GM23338 (cell line): ENCODE measurements at regions not wholly inside any gene's neighbourhood (a gene's known extent, or its start where the extent isn't known, plus 50 kb on each side); places are given as distances from the start of the nearest gene placed in this dataset.

Source experiments
- ATAC-seq: fragments of 200-7000 bp; cut with Tn5 transposase; 3 replicates; pipeline ENCODE4 v1.9.1; 2020
- DNase-seq: peaks from one replicate; pipeline ENCODE4 v3.0.0-alpha.2; 2015; ENCODE audit warnings: low spot score
- H2AFZ ChIP-seq: fragments of 200-600 bp; sonication (generic); 2 replicates; pipeline ENCODE4 v1.8.0; 2016; ENCODE audit warnings: antibody characterized with exemption, mild to moderate bottlenecking, moderate library complexity
- H3F3A ChIP-seq: fragments of 200-600 bp; sonication (generic); replicated peaks from 2 replicates; pipeline ENCODE4 v1.8.0; 2017; ENCODE audit warnings: antibody characterized with exemption, mixed run types, low read depth
- H3K27ac ChIP-seq: fragments of 200-600 bp; sonication (generic); 2 replicates; pipeline ENCODE4 v1.6.1; 2016; ENCODE audit warnings: low read depth
- H3K27me3 ChIP-seq: fragments of 200-600 bp; sonication (generic); 2 replicates; pipeline ENCODE4 v1.8.0; 2016; ENCODE audit warnings: mild to moderate bottlenecking, mixed run types, moderate library complexity; ENCODE audit not compliant: insufficient read depth
- H3K36me3 ChIP-seq: fragments of 200-600 bp; sonication (generic); 2 replicates; pipeline ENCODE4 v1.8.0; 2016; ENCODE audit warnings: mild to moderate bottlenecking; ENCODE audit not compliant: insufficient read depth
- H3K4me1 ChIP-seq: fragments of 200-600 bp; sonication (generic); 2 replicates; pipeline ENCODE4 v1.8.0; 2016; ENCODE audit warnings: mild to moderate bottlenecking, moderate library complexity; ENCODE audit not compliant: insufficient read depth
- H3K4me2 ChIP-seq: fragments of 200-600 bp; sonication (generic); 2 replicates; pipeline ENCODE4 v1.7.1; 2017; ENCODE audit warnings: mixed run types
- H3K4me3 ChIP-seq: fragments of 200-600 bp; sonication (generic); 2 replicates; pipeline ENCODE4 v1.6.1; 2016; ENCODE audit warnings: mixed run types
- H3K79me2 ChIP-seq: fragments of 200-600 bp; sonication (generic); replicated peaks from 2 replicates; pipeline ENCODE4 v1.8.0; 2017; ENCODE audit warnings: mild to moderate bottlenecking; ENCODE audit not compliant: insufficient read depth
- H3K9me2 ChIP-seq: fragments of 200-600 bp; sonication (generic); 2 replicates; pipeline ENCODE4 v1.8.0; 2017; ENCODE audit not compliant: insufficient read depth
- H4K20me1 ChIP-seq: fragments of 200-600 bp; sonication (generic); replicated peaks from 2 replicates; pipeline ENCODE4 v1.8.0; 2017; ENCODE audit warnings: mild to moderate bottlenecking; ENCODE audit not compliant: insufficient read depth
- H3K27ac Mint-ChIP-seq: 2 replicates; pipeline ENCODE4 v1.8.0; 2020; ENCODE audit warnings: inconsistent platforms, mild to moderate bottlenecking, moderate library complexity, mixed read lengths
- H3K27me3 Mint-ChIP-seq: 3 replicates; pipeline ENCODE4 v1.8.0; 2022; ENCODE audit warnings: low read depth, mild to moderate bottlenecking, moderate library complexity, mixed read lengths, inconsistent platforms; ENCODE audit not compliant: insufficient read depth, poor library complexity
- H3K36me3 Mint-ChIP-seq: 3 replicates; pipeline ENCODE4 v1.8.0; 2021; ENCODE audit warnings: low read depth, mild to moderate bottlenecking, inconsistent platforms, moderate library complexity, mixed read lengths
- H3K4me1 Mint-ChIP-seq: 3 replicates; pipeline ENCODE4 v1.8.0; 2020; ENCODE audit warnings: mild to moderate bottlenecking, inconsistent platforms, mixed read lengths
- H3K4me3 Mint-ChIP-seq: 3 replicates; pipeline ENCODE4 v1.8.0; 2021; ENCODE audit warnings: moderate library complexity, mild to moderate bottlenecking, inconsistent platforms, mixed read lengths
- H3K9me3 Mint-ChIP-seq: 3 replicates; pipeline ENCODE4 v1.8.0; 2020; ENCODE audit warnings: moderate library complexity, mild to moderate bottlenecking, inconsistent platforms, mixed read lengths
- CREB1 ChIP-seq: fragments of 250-450 bp; sonication (Bioruptor Pico); IDR thresholded peaks from 2 replicates; pipeline ENCODE4 v1.5.0; 2020; ENCODE audit warnings: low read depth, mild to moderate bottlenecking, moderate library complexity
- EZH2 ChIP-seq: fragments of 200-600 bp; sonication (generic); IDR thresholded peaks from one replicate; pipeline ENCODE4 v1.8.0; 2017; ENCODE audit warnings: antibody characterized with exemption, mild to moderate bottlenecking, low read depth; ENCODE audit not compliant: unreplicated experiment
- EZH2phosphoT487 ChIP-seq: fragments of 200-600 bp; sonication (generic); IDR thresholded peaks from one replicate; pipeline ENCODE4 v1.8.1; 2018; ENCODE audit warnings: antibody characterized with exemption; ENCODE audit not compliant: unreplicated experiment
- JUNB ChIP-seq: IDR thresholded peaks from one replicate; pipeline ENCODE4 v1.6.1; 2016; ENCODE audit warnings: antibody characterized with exemption; ENCODE audit not compliant: unreplicated experiment
- NANOG ChIP-seq: IDR thresholded peaks from 2 replicates; pipeline ENCODE4 v1.6.1; 2016; ENCODE audit warnings: antibody characterized with exemption, borderline replicate concordance
- POLR2AphosphoS5 ChIP-seq: IDR thresholded peaks from 2 replicates; pipeline ENCODE4 v1.6.1; 2016; ENCODE audit warnings: antibody characterized with exemption, low read depth
- STAT1 ChIP-seq: IDR thresholded peaks from one replicate; pipeline ENCODE4 v1.6.1; 2016; ENCODE audit warnings: antibody characterized with exemption; ENCODE audit not compliant: unreplicated experiment
- ZNF114 ChIP-seq: fragments of 250-450 bp; sonication (Bioruptor Pico); IDR thresholded peaks from 2 replicates; pipeline ENCODE4 v1.5.0; 2020; ENCODE audit warnings: mild to moderate bottlenecking, moderate library complexity
- ZNF331 ChIP-seq: fragments of 250-450 bp; sonication (Bioruptor Pico); IDR thresholded peaks from 2 replicates; pipeline ENCODE4 v1.5.0; 2020; ENCODE audit warnings: low read depth, mild to moderate bottlenecking, moderate library complexity
- TF ChIP-seq, protein P1 (sequence below): fragments of 250-450 bp; sonication (Bioruptor Pico); IDR thresholded peaks from 2 replicates; pipeline ENCODE4 v1.5.0; 2020; ENCODE audit warnings: mild to moderate bottlenecking, moderate library complexity
- TF ChIP-seq, protein P2 (sequence below): IDR thresholded peaks from 2 replicates; pipeline ENCODE4 v1.6.1; 2016; ENCODE audit warnings: antibody characterized with exemption
- TF ChIP-seq, protein P3 (sequence below), 2 experiments: fragments of 200-600 bp in 1 of 2; sonication (generic) in 1 of 2; conservative IDR thresholded peaks; 2 replicates each; pipeline versions ENCODE4 v1.5.1 to v1.6.1; 2016 to 2017; ENCODE audit warnings: antibody characterized with exemption in 2 of 2, low read depth in 2 of 2, mild to moderate bottlenecking in 2 of 2, moderate library complexity in 1 of 2
- TF ChIP-seq, protein P4 (sequence below): IDR thresholded peaks from one replicate; pipeline ENCODE4 v1.6.1; 2018; ENCODE audit warnings: antibody characterized with exemption; ENCODE audit not compliant: unreplicated experiment

DNA sequence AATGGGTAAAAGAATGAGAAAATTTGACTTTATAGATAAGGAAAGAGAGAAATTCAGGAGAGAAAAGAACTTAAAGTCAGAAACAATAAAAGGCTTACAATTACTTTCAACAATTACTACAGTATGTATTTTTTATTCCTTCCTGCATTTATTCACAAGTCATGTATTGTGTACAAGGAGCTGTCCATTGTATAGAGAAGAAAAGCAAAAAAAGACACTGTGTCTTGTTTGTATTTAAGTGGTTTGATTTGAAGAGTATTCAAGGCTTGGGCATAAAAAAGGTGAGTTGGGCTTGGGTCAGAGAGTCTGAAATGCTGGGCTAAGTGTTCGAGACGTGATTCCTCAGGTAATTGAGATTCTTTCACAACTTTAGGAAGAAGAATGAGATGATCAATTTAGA is 394.2 kb upstream of the ROBO2 start:
- Mint-ChIP-seq H3K4me3 (no peak overlapping the region), H3K36me3 (no peaks in the 10 kb centered on the region), H3K9me3 (no peaks in the 10 kb centered on the region), H3K27ac (no peak overlapping the region), H3K27me3 (no peaks in the 10 kb centered on the region), H3K4me1 (peaks cover 13% of the 10 kb centered on the region; the same call in 2 of the 3 replicates)
- H3F3A ChIP-seq = no peaks in the 10 kb centered on the region
- DNase-seq (no peak), ATAC-seq (no peak)
- no peaks in the 10 kb centered on the region for H3K4me1 ChIP-seq
- no peaks in the 10 kb centered on the region for H3K79me2 ChIP-seq
- H3K4me2 ChIP-seq = no peak overlapping the region
- no peaks in the 10 kb centered on the region for H3K9me2 ChIP-seq
- no peak overlapping the region for H2AFZ ChIP-seq
- H3K27me3 ChIP-seq = no peaks in the 10 kb centered on the region
- H3K36me3 ChIP-seq = no peaks in the 10 kb centered on the region
- TF ChIP-seq ZNF114 (CRISPR knock-in tag) (no peak), EZH2phosphoT487 (no peak), STAT1 (no peak), CREB1 (no peak), ZNF331 (CRISPR knock-in tag) (no peak), JUNB (no peak), EZH2 (no peak), POLR2AphosphoS5 (no peak), NANOG (no peak)
- TF ChIP-seq, protein P1, sequence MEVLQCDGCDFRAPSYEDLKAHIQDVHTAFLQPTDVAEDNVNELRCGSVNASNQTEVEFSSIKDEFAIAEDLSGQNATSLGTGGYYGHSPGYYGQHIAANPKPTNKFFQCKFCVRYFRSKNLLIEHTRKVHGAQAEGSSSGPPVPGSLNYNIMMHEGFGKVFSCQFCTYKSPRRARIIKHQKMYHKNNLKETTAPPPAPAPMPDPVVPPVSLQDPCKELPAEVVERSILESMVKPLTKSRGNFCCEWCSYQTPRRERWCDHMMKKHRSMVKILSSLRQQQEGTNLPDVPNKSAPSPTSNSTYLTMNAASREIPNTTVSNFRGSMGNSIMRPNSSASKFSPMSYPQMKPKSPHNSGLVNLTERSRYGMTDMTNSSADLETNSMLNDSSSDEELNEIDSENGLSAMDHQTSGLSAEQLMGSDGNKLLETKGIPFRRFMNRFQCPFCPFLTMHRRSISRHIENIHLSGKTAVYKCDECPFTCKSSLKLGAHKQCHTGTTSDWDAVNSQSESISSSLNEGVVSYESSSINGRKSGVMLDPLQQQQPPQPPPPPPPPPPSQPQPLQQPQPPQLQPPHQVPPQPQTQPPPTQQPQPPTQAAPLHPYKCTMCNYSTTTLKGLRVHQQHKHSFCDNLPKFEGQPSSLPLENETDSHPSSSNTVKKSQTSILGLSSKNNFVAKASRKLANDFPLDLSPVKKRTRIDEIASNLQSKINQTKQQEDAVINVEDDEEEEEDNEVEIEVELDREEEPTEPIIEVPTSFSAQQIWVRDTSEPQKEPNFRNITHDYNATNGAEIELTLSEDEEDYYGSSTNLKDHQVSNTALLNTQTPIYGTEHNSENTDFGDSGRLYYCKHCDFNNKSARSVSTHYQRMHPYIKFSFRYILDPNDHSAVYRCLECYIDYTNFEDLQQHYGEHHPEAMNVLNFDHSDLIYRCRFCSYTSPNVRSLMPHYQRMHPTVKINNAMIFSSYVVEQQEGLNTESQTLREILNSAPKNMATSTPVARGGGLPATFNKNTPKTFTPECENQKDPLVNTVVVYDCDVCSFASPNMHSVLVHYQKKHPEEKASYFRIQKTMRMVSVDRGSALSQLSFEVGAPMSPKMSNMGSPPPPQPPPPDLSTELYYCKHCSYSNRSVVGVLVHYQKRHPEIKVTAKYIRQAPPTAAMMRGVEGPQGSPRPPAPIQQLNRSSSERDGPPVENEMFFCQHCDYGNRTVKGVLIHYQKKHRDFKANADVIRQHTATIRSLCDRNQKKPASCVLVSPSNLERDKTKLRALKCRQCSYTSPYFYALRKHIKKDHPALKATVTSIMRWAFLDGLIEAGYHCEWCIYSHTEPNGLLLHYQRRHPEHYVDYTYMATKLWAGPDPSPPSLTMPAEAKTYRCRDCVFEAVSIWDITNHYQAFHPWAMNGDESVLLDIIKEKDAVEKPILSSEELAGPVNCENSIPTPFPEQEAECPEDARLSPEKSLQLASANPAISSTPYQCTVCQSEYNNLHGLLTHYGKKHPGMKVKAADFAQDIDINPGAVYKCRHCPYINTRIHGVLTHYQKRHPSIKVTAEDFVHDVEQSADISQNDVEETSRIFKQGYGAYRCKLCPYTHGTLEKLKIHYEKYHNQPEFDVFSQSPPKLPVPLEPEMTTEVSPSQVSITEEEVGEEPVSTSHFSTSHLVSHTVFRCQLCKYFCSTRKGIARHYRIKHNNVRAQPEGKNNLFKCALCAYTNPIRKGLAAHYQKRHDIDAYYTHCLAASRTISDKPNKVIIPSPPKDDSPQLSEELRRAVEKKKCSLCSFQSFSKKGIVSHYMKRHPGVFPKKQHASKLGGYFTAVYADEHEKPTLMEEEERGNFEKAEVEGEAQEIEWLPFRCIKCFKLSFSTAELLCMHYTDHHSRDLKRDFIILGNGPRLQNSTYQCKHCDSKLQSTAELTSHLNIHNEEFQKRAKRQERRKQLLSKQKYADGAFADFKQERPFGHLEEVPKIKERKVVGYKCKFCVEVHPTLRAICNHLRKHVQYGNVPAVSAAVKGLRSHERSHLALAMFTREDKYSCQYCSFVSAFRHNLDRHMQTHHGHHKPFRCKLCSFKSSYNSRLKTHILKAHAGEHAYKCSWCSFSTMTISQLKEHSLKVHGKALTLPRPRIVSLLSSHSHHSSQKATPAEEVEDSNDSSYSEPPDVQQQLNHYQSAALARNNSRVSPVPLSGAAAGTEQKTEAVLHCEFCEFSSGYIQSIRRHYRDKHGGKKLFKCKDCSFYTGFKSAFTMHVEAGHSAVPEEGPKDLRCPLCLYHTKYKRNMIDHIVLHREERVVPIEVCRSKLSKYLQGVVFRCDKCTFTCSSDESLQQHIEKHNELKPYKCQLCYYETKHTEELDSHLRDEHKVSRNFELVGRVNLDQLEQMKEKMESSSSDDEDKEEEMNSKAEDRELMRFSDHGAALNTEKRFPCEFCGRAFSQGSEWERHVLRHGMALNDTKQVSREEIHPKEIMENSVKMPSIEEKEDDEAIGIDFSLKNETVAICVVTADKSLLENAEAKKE (CRISPR knock-in tag) = no peak
- TF ChIP-seq, protein P2, sequence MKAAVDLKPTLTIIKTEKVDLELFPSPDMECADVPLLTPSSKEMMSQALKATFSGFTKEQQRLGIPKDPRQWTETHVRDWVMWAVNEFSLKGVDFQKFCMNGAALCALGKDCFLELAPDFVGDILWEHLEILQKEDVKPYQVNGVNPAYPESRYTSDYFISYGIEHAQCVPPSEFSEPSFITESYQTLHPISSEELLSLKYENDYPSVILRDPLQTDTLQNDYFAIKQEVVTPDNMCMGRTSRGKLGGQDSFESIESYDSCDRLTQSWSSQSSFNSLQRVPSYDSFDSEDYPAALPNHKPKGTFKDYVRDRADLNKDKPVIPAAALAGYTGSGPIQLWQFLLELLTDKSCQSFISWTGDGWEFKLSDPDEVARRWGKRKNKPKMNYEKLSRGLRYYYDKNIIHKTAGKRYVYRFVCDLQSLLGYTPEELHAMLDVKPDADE = no peak
- TF ChIP-seq, protein P3, sequence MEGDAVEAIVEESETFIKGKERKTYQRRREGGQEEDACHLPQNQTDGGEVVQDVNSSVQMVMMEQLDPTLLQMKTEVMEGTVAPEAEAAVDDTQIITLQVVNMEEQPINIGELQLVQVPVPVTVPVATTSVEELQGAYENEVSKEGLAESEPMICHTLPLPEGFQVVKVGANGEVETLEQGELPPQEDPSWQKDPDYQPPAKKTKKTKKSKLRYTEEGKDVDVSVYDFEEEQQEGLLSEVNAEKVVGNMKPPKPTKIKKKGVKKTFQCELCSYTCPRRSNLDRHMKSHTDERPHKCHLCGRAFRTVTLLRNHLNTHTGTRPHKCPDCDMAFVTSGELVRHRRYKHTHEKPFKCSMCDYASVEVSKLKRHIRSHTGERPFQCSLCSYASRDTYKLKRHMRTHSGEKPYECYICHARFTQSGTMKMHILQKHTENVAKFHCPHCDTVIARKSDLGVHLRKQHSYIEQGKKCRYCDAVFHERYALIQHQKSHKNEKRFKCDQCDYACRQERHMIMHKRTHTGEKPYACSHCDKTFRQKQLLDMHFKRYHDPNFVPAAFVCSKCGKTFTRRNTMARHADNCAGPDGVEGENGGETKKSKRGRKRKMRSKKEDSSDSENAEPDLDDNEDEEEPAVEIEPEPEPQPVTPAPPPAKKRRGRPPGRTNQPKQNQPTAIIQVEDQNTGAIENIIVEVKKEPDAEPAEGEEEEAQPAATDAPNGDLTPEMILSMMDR (conservative IDR thresholded peaks at IDR 0.05; ENCODE audit: low read depth in 2 of 2) = no peak
- TF ChIP-seq, protein P4, sequence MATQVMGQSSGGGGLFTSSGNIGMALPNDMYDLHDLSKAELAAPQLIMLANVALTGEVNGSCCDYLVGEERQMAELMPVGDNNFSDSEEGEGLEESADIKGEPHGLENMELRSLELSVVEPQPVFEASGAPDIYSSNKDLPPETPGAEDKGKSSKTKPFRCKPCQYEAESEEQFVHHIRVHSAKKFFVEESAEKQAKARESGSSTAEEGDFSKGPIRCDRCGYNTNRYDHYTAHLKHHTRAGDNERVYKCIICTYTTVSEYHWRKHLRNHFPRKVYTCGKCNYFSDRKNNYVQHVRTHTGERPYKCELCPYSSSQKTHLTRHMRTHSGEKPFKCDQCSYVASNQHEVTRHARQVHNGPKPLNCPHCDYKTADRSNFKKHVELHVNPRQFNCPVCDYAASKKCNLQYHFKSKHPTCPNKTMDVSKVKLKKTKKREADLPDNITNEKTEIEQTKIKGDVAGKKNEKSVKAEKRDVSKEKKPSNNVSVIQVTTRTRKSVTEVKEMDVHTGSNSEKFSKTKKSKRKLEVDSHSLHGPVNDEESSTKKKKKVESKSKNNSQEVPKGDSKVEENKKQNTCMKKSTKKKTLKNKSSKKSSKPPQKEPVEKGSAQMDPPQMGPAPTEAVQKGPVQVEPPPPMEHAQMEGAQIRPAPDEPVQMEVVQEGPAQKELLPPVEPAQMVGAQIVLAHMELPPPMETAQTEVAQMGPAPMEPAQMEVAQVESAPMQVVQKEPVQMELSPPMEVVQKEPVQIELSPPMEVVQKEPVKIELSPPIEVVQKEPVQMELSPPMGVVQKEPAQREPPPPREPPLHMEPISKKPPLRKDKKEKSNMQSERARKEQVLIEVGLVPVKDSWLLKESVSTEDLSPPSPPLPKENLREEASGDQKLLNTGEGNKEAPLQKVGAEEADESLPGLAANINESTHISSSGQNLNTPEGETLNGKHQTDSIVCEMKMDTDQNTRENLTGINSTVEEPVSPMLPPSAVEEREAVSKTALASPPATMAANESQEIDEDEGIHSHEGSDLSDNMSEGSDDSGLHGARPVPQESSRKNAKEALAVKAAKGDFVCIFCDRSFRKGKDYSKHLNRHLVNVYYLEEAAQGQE = no peak
- no peaks in the 10 kb centered on the region for H4K20me1 ChIP-seq
- H3K4me3 ChIP-seq = no peak overlapping the region
- no peak overlapping the region for H3K27ac ChIP-seq
